IgD-negative memory B cell (primary cell): ENCODE measurements at regions not wholly inside any gene's neighbourhood (a gene's known extent, or its start where the extent isn't known, plus 50 kb on each side); places are given as distances from the start of the nearest gene placed in this dataset.

Source experiments
- H3K27ac Mint-ChIP-seq, 3 donors: one replicate each; pipeline ENCODE4 v1.8.0; 2020 to 2022; ENCODE audit warnings: mild to moderate bottlenecking in 3 of 3, mixed read lengths in 3 of 3, moderate library complexity in 1 of 3
- H3K27me3 Mint-ChIP-seq: one replicate; pipeline ENCODE4 v1.8.0; 2021; ENCODE audit warnings: mixed read lengths
- H3K36me3 Mint-ChIP-seq: one replicate; pipeline ENCODE4 v1.8.0; 2020; ENCODE audit warnings: mild to moderate bottlenecking, mixed read lengths
- H3K4me1 Mint-ChIP-seq, 3 donors: one replicate each; pipeline ENCODE4 v1.8.0; 2020 to 2022; ENCODE audit warnings: mixed read lengths in 3 of 3, mild to moderate bottlenecking in 1 of 3
- H3K4me3 Mint-ChIP-seq, 4 donors: one replicate each; pipeline ENCODE4 v1.8.0; 2020 to 2022; ENCODE audit warnings: mild to moderate bottlenecking in 4 of 4, mixed read lengths in 4 of 4, moderate library complexity in 3 of 4
- H3K9me3 Mint-ChIP-seq, 3 donors: one replicate each; pipeline ENCODE4 v1.8.0; 2020 to 2021; ENCODE audit warnings: mixed read lengths in 3 of 3, mild to moderate bottlenecking in 1 of 3

- H3K4me1 Mint-ChIP-seq, result no peaks in the 10 kb centered on the region
- no peak overlapping the region for H3K4me3 Mint-ChIP-seq
- H3K27ac Mint-ChIP-seq, result no peak overlapping the region
- H3K9me3 Mint-ChIP-seq, result no peaks in the 10 kb centered on the region
- H3K27me3 Mint-ChIP-seq, result no peaks in the 10 kb centered on the region
- no peaks in the 10 kb centered on the region for H3K36me3 Mint-ChIP-seq
These were observed 51.0 kb upstream of the MLIP start for GRCh38 chr6:54060286-54060685.
